PC-3 (cell line): ENCODE measurements at regions not wholly inside any gene's neighbourhood (a gene's known extent, or its start where the extent isn't known, plus 50 kb on each side); places are given as distances from the start of the nearest gene placed in this dataset.

ENCODE experiments used
- CTCF ChIP-seq: fragments of 300-600 bp; sonication (generic); conservative IDR thresholded peaks from 2 replicates; pipeline ENCODE4 v1.5.1; 2017; ENCODE audit warnings: antibody characterized with exemption, low read depth, mild to moderate bottlenecking, low read length
- EZH2 ChIP-seq: fragments of 300-600 bp; sonication (generic); IDR thresholded peaks from one replicate; pipeline ENCODE4 v1.6.1; 2017; ENCODE audit warnings: antibody characterized with exemption, mild to moderate bottlenecking, low read length; ENCODE audit not compliant: unreplicated experiment
- EZH2phosphoT487 ChIP-seq: fragments of 300-600 bp; sonication (generic); IDR thresholded peaks from 2 replicates; pipeline ENCODE4 v1.6.1; 2018; ENCODE audit warnings: mild to moderate bottlenecking, antibody characterized with exemption, low read length, borderline replicate concordance

- no peak for TF ChIP-seq CTCF
- TF ChIP-seq EZH2phosphoT487, result no peak
- no peak for TF ChIP-seq EZH2
Measured at GRCh38 chr6:71676298-71676697, 210.1 kb upstream of the RIMS1 start.
